OCI-LY1 (cell line): ENCODE measurements at regions not wholly inside any gene's neighbourhood (a gene's known extent, or its start where the extent isn't known, plus 50 kb on each side); places are given as distances from the start of the nearest gene placed in this dataset.

Source experiments
- H2AFZ ChIP-seq: fragments of 200-600 bp; sonication (generic), shearing (Covaris generic); 2 replicates; pipeline ENCODE4 v1.6.0; 2014; ENCODE audit warnings: antibody characterized with exemption, mild to moderate bottlenecking, low read length
- H3F3A ChIP-seq: fragments of 200-600 bp; sonication (generic), shearing (Covaris generic); 2 replicates; pipeline ENCODE4 v1.6.0; 2014; ENCODE audit warnings: mild to moderate bottlenecking, antibody characterized with exemption, low read length, moderate library complexity; ENCODE audit not compliant: insufficient read depth
- H3K27ac ChIP-seq: fragments of 200-600 bp; sonication (generic); 2 replicates; pipeline ENCODE4 v1.5.1; 2014; ENCODE audit warnings: low read length, mixed run types, mild to moderate bottlenecking, low read depth; ENCODE audit not compliant: poor library complexity, severe bottlenecking
- H3K27me3 ChIP-seq: fragments of 200-600 bp; sonication (generic); 2 replicates; pipeline ENCODE4 v1.6.0; 2014; ENCODE audit warnings: antibody characterized with exemption, mild to moderate bottlenecking, low read length, moderate library complexity; ENCODE audit not compliant: insufficient read depth
- H3K36me3 ChIP-seq: fragments of 200-600 bp; sonication (generic); 2 replicates; pipeline ENCODE4 v1.6.1; 2014; ENCODE audit warnings: mild to moderate bottlenecking, antibody characterized with exemption, low read length, moderate library complexity, mixed read lengths; ENCODE audit not compliant: insufficient read depth
- H3K4me1 ChIP-seq: fragments of 200-600 bp; sonication (generic); 2 replicates; pipeline ENCODE4 v1.5.1; 2014; ENCODE audit warnings: mild to moderate bottlenecking, low read length, moderate library complexity; ENCODE audit not compliant: insufficient read depth, severe bottlenecking
- H3K4me2 ChIP-seq: fragments of 200-600 bp; sonication (generic), shearing (Covaris generic); 2 replicates; pipeline ENCODE4 v1.6.1; 2014; ENCODE audit warnings: low read length
- H3K4me3 ChIP-seq: fragments of 200-600 bp; sonication (generic); 2 replicates; pipeline ENCODE4 v1.5.1; 2014; ENCODE audit warnings: low read length, low read depth, mild to moderate bottlenecking, mixed read lengths; ENCODE audit not compliant: poor library complexity, severe bottlenecking
- H3K79me2 ChIP-seq: fragments of 200-600 bp; shearing (Covaris generic); 2 replicates; pipeline ENCODE4 v1.6.1; 2016; ENCODE audit warnings: mixed run types, low read length, mixed read lengths; ENCODE audit not compliant: insufficient read depth
- H3K9ac ChIP-seq: fragments of 200-600 bp; sonication (generic), shearing (Covaris generic); 2 replicates; pipeline ENCODE4 v1.6.1; 2014; ENCODE audit warnings: mild to moderate bottlenecking, low read length, mixed read lengths
- H3K9me2 ChIP-seq: fragments of 200-600 bp; sonication (generic), shearing (Covaris generic); 2 replicates; pipeline ENCODE4 v1.6.1; 2014; ENCODE audit warnings: low read depth, mild to moderate bottlenecking, low read length, mixed read lengths
- H3K9me3 ChIP-seq: fragments of 200-600 bp; shearing (Covaris generic); 2 replicates; pipeline ENCODE4 v1.6.1; 2014; ENCODE audit warnings: low read length, mixed read lengths
- H4K20me1 ChIP-seq: fragments of 200-600 bp; sonication (generic), shearing (Covaris generic); 2 replicates; pipeline ENCODE4 v1.6.0; 2016; ENCODE audit warnings: mild to moderate bottlenecking, low read length; ENCODE audit not compliant: insufficient read depth
- EZH2 ChIP-seq: fragments of 200-600 bp; sonication (generic), shearing (Covaris generic); IDR thresholded peaks from 2 replicates; pipeline ENCODE4 v1.8.0; 2017; ENCODE audit warnings: borderline replicate concordance, mixed run types, mild to moderate bottlenecking, antibody characterized with exemption, low read length, moderate library complexity, mixed read lengths
- TF ChIP-seq, protein P1 (sequence below): fragments of 200-600 bp; sonication (generic), shearing (Covaris generic); IDR thresholded peaks from 2 replicates; pipeline ENCODE4 v1.5.1; 2017; ENCODE audit warnings: mild to moderate bottlenecking, antibody characterized with exemption, low read length, moderate library complexity, mixed read lengths

DNA sequence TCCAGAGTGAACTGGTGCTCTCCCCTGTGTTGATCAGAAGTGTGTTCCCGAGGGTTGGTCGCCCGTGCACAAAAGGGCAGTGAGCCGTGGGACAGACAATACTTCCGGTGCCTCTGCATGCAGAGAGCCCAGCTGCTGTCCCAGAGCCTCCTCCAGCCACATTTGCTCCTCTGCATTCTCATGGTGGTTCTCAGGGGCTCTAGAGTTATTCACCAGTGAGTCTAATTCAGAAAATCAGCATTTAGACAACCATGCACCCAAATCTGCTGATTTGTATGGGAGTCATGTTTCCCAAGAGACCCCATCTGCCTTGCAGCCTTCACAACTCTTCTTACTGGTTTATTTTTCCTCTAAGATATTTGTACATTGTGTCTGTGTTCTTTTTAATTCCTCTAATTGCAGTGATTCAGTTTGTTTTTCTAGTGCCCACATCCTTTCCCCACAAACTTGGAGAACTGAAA lies 107.0 kb upstream of the SPRED1 start:
- Histone ChIP-seq H3K9me3 (peaks cover 12% of the 10 kb centered on the region), H3K27ac (peak overlapping the region; percentile 34), H3K4me3 (peak overlapping the region; percentile 30), H3K4me1 (peaks cover 27% of the 10 kb centered on the region), H3F3A (no peaks in the 10 kb centered on the region), H3K79me2 (no peaks in the 10 kb centered on the region), H2AFZ (0 out of 2 replicates have a peak overlapping the region, but pooled peaks have one; percentile 26), H3K9me2 (no peaks in the 10 kb centered on the region), H3K36me3 (no peaks in the 10 kb centered on the region), H3K9ac (peak overlapping the region; percentile 36; the same call in 1 of the 2 replicates), H3K4me2 (peak overlapping the region; percentile 52), H3K27me3 (no peaks in the 10 kb centered on the region), H4K20me1 (no peaks in the 10 kb centered on the region)
- TF ChIP-seq, protein P1, sequence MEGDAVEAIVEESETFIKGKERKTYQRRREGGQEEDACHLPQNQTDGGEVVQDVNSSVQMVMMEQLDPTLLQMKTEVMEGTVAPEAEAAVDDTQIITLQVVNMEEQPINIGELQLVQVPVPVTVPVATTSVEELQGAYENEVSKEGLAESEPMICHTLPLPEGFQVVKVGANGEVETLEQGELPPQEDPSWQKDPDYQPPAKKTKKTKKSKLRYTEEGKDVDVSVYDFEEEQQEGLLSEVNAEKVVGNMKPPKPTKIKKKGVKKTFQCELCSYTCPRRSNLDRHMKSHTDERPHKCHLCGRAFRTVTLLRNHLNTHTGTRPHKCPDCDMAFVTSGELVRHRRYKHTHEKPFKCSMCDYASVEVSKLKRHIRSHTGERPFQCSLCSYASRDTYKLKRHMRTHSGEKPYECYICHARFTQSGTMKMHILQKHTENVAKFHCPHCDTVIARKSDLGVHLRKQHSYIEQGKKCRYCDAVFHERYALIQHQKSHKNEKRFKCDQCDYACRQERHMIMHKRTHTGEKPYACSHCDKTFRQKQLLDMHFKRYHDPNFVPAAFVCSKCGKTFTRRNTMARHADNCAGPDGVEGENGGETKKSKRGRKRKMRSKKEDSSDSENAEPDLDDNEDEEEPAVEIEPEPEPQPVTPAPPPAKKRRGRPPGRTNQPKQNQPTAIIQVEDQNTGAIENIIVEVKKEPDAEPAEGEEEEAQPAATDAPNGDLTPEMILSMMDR, result no peak
- no peak for TF ChIP-seq EZH2

DNA sequence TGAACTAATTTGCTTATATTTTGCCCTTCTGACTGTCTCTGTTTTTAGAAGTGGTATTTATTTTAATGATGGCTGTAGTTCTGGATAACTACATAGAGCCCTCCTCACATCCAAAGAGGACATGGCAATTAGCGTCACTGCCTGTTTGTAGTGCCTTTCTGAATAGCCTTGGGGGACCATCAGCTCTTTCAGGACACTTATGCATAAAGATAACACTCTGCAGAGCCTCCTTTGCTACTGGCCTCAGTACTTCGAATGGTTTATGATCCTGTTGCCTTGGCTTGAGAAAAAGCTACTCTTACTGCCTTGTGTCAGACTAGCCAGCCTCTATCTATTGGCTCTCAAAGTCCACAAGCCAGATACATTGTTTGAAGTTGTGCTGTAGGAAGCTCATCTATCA lies 105.4 kb upstream of the SPRED1 start:
- no peak for TF ChIP-seq EZH2
- TF ChIP-seq, protein P1, result no peak
- H3K4me3 ChIP-seq, result no peak overlapping the region
- no peak overlapping the region for H3K4me2 ChIP-seq
- H3K9me3 ChIP-seq, result peaks cover 14% of the 10 kb centered on the region
- no peak overlapping the region for H3K9ac ChIP-seq
- H3F3A ChIP-seq, result no peaks in the 10 kb centered on the region
- no peaks in the 10 kb centered on the region for H3K36me3 ChIP-seq
- H2AFZ ChIP-seq, result no peak overlapping the region
- no peaks in the 10 kb centered on the region for H4K20me1 ChIP-seq
- no peaks in the 10 kb centered on the region for H3K9me2 ChIP-seq
- H3K4me1 ChIP-seq, result peaks cover 27% of the 10 kb centered on the region
- H3K79me2 ChIP-seq, result no peaks in the 10 kb centered on the region
- H3K27me3 ChIP-seq, result no peaks in the 10 kb centered on the region
- no peak overlapping the region for H3K27ac ChIP-seq

DNA sequence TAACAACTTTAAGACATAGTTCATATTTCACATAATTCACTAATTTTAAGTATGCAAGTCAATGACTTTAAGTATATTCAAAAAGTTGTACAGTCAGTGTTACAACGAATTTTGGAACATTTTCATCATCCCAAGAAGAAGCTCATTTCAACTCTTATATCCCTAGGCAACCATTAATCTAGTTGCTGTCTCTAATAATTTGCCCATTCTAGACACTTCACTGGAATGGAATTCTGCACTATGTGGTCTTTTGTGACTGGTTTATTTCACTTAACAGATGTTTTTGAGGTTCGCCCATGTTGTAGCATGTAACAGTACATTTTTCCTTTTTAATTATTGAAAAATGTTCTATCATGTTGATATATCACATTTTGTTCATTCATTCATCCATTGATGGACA lies 104.2 kb upstream of the SPRED1 start:
- peaks cover 27% of the 10 kb centered on the region for H3K4me1 ChIP-seq

More for the DNA sequence above, 104.2 kb upstream of the SPRED1 start:
- H3F3A ChIP-seq, result no peaks in the 10 kb centered on the region
- no peak overlapping the region for H3K9ac ChIP-seq
- no peak overlapping the region for H3K4me2 ChIP-seq
- H3K9me2 ChIP-seq, result no peaks in the 10 kb centered on the region
- no peaks in the 10 kb centered on the region for H3K27me3 ChIP-seq
- no peaks in the 10 kb centered on the region for H4K20me1 ChIP-seq
- H2AFZ ChIP-seq, result no peak overlapping the region
- no peak overlapping the region for H3K27ac ChIP-seq
- H3K36me3 ChIP-seq, result no peaks in the 10 kb centered on the region
- H3K79me2 ChIP-seq, result no peaks in the 10 kb centered on the region
- no peak overlapping the region for H3K4me3 ChIP-seq
- H3K9me3 ChIP-seq, result peaks cover 11% of the 10 kb centered on the region
- TF ChIP-seq, protein P1, result no peak
- no peak for TF ChIP-seq EZH2
